Duodenal mucosa (tissue), 2 donors: ENCODE measurements at regions not wholly inside any gene's neighbourhood (a gene's known extent, or its start where the extent isn't known, plus 50 kb on each side); places are given as distances from the start of the nearest gene placed in this dataset.

Experiments used
- H3K27ac ChIP-seq: one replicate; pipeline ENCODE4 v1.7.0; 2013; ENCODE audit warnings: low read depth, low read length
- H3K27me3 ChIP-seq, 2 donors: one replicate each; pipeline ENCODE4 v1.7.0; 2013; ENCODE audit warnings: low read length in 2 of 2, control low read depth in 1 of 2; ENCODE audit not compliant: insufficient read depth in 2 of 2, control insufficient read depth in 1 of 2
- H3K36me3 ChIP-seq, 2 donors: one replicate each; pipeline ENCODE4 v1.7.0; 2013; ENCODE audit warnings: low read length in 2 of 2, control low read depth in 1 of 2; ENCODE audit not compliant: insufficient read depth in 2 of 2, control insufficient read depth in 1 of 2
- H3K4me1 ChIP-seq, 2 donors: one replicate each; pipeline ENCODE4 v1.7.0; 2013; ENCODE audit warnings: low read length in 2 of 2, control low read depth in 1 of 2; ENCODE audit not compliant: insufficient read depth in 2 of 2, control insufficient read depth in 1 of 2
- H3K4me3 ChIP-seq, 2 donors: one replicate each; pipeline ENCODE4 v1.7.0; 2013; ENCODE audit warnings: low read length in 2 of 2, low read depth in 1 of 2
- H3K9ac ChIP-seq, 2 donors: one replicate each; pipeline ENCODE4 v1.7.0; 2013; ENCODE audit warnings: low read length in 2 of 2, low read depth in 1 of 2
- H3K9me3 ChIP-seq, 2 donors: one replicate each; pipeline ENCODE4 v1.7.0; 2013; ENCODE audit warnings: low read length in 2 of 2, control low read depth in 1 of 2; ENCODE audit not compliant: control insufficient read depth in 1 of 2

- Histone ChIP-seq H3K27ac (no peak overlapping the region), H3K9me3 (no peaks in the 10 kb centered on the region), H3K36me3 (no peaks in the 10 kb centered on the region), H3K4me3 (peak overlapping the region; percentile 43 to 47), H3K27me3 (peaks cover 0 to 8% of the 10 kb centered on the region in 2 donors), H3K9ac (no peak overlapping the region), H3K4me1 (no peaks in the 10 kb centered on the region)
These were observed 92.2 kb downstream of the GEMIN8 start for GRCh38 chrX:13937370-13938050.

- Histone ChIP-seq H3K4me1 (no peaks in the 10 kb centered on the region), H3K27me3 (peaks cover 0 to 8% of the 10 kb centered on the region in 2 donors), H3K27ac (no peak overlapping the region), H3K9me3 (no peaks in the 10 kb centered on the region), H3K9ac (no peak overlapping the region), H3K4me3 (no peak overlapping the region), H3K36me3 (no peaks in the 10 kb centered on the region)
These were observed 93.0 kb downstream of the GEMIN8 start for GRCh38 chrX:13936521-13937225.

GRCh38 chrX:13934731-13935130 is 95.0 kb downstream of the GEMIN8 start:
- Histone ChIP-seq H3K27me3 (peaks cover 0 to 8% of the 10 kb centered on the region in 2 donors), H3K4me1 (no peaks in the 10 kb centered on the region), H3K27ac (no peak overlapping the region), H3K36me3 (no peaks in the 10 kb centered on the region), H3K9me3 (no peaks in the 10 kb centered on the region), H3K9ac (no peak overlapping the region), H3K4me3 (no peak overlapping the region)

- Histone ChIP-seq H3K27ac (no peak overlapping the region), H3K4me3 (no peak overlapping the region)
These were observed 95.8 kb downstream of the GEMIN8 start for GRCh38 chrX:13933851-13934250.

GRCh38 chrX:13933352-13933751 is 96.3 kb downstream of the GEMIN8 start:
- H3K4me1 ChIP-seq = no peaks in the 10 kb centered on the region
- peaks cover 0 to 4% of the 10 kb centered on the region in 2 donors for H3K27me3 ChIP-seq
- H3K9me3 ChIP-seq = no peaks in the 10 kb centered on the region
- no peak overlapping the region for H3K9ac ChIP-seq
- no peak overlapping the region for H3K4me3 ChIP-seq
- H3K27ac ChIP-seq = no peak overlapping the region
- no peaks in the 10 kb centered on the region for H3K36me3 ChIP-seq

More at GRCh38 chrX:13933851-13934250, 95.8 kb downstream of the GEMIN8 start:
- H3K4me1 ChIP-seq = no peaks in the 10 kb centered on the region
- H3K27me3 ChIP-seq = peaks cover 0 to 4% of the 10 kb centered on the region in 2 donors
- no peaks in the 10 kb centered on the region for H3K9me3 ChIP-seq
- H3K9ac ChIP-seq = no peak overlapping the region
- no peaks in the 10 kb centered on the region for H3K36me3 ChIP-seq

GRCh38 chrX:13932416-13932815 is 97.3 kb downstream of the GEMIN8 start:
- Histone ChIP-seq H3K36me3 (no peaks in the 10 kb centered on the region), H3K9ac (no peak overlapping the region), H3K4me3 (no peak overlapping the region), H3K27ac (no peak overlapping the region), H3K27me3 (peaks cover 0 to 1% of the 10 kb centered on the region in 2 donors), H3K9me3 (no peaks in the 10 kb centered on the region), H3K4me1 (no peaks in the 10 kb centered on the region)

GRCh38 chrX:13927175-13927574 is 102.5 kb downstream of the GEMIN8 start:
- Histone ChIP-seq H3K4me3 (no peak overlapping the region), H3K9me3 (no peaks in the 10 kb centered on the region), H3K36me3 (no peaks in the 10 kb centered on the region), H3K27me3 (no peaks in the 10 kb centered on the region), H3K27ac (no peak overlapping the region), H3K9ac (no peak overlapping the region), H3K4me1 (no peaks in the 10 kb centered on the region)

GRCh38 chrX:13923845-13924244 is 105.8 kb downstream of the GEMIN8 start:
- no peaks in the 10 kb centered on the region for H3K9me3 ChIP-seq
- no peaks in the 10 kb centered on the region for H3K4me1 ChIP-seq
- no peaks in the 10 kb centered on the region for H3K36me3 ChIP-seq
- no peak overlapping the region for H3K9ac ChIP-seq
- H3K27ac ChIP-seq = no peak overlapping the region
- H3K4me3 ChIP-seq = no peak overlapping the region
- no peaks in the 10 kb centered on the region for H3K27me3 ChIP-seq

- no peaks in the 10 kb centered on the region for H3K9me3 ChIP-seq
- H3K27me3 ChIP-seq = no peaks in the 10 kb centered on the region
- no peak overlapping the region for H3K4me3 ChIP-seq
- no peaks in the 10 kb centered on the region for H3K4me1 ChIP-seq
- no peak overlapping the region for H3K27ac ChIP-seq
- H3K36me3 ChIP-seq = no peaks in the 10 kb centered on the region
- H3K9ac ChIP-seq = no peak overlapping the region
These were observed 106.4 kb upstream of the GPM6B start for GRCh38 chrX:13923289-13923688.

GRCh38 chrX:13917507-13917906 is 100.6 kb upstream of the GPM6B start:
- Histone ChIP-seq H3K27ac (no peak overlapping the region), H3K27me3 (no peaks in the 10 kb centered on the region), H3K4me1 (no peaks in the 10 kb centered on the region), H3K4me3 (no peak overlapping the region), H3K36me3 (no peaks in the 10 kb centered on the region), H3K9me3 (no peaks in the 10 kb centered on the region), H3K9ac (no peak overlapping the region)
